T-helper 2 cell treated with Interferon-gamma antibody and Interleukin-4, amounts not matched to agents 100 ng/mL and 5 ng/mL, for 36 hours (primary cell): ENCODE measurements at regions not wholly inside any gene's neighbourhood (a gene's known extent, or its start where the extent isn't known, plus 50 kb on each side); places are given as distances from the start of the nearest gene placed in this dataset.
"Not testable (repeated sequence)": the region's sequence is repeated elsewhere in the genome, so short reads cannot be mapped to it uniquely, and the experiment has no call there.

Experiments
- intact Hi-C: fragments of 100-400 bp; cut with micrococcal nuclease; formaldehyde crosslinking; loops from one replicate; pipeline ENCODE4 v1.15.1; 2023

- intact Hi-C loops = no loop called here
Measured at GRCh38 chr5:6080930-6081726, 297.2 kb downstream of the MED10 start.

GRCh38 chr5:6080436-6080835, 297.9 kb downstream of the MED10 start:
- intact Hi-C loops = no loop called here

DNA sequence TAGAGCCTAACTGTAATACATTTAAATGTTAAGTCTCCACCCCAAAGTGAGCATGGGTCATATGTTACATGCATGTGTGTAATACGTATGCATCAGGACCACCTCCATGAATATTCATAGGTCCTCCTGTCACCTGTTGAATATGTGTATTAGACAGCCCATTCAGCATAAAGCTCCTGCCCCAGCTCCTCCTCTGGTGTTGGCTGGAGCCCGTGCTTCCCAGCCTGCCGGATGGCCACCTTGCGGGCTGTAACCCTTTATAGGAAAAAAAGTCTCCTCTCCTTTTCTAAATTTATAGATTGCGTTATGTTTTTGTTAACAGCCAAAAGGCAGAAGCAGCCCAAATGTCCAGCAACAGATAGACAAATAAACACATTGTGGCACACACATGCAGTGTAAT, 299.5 kb downstream of the MED10 start:
- intact Hi-C loops = no loop called here

GRCh38 chr5:6076341-6077239, 301.8 kb downstream of the MED10 start:
- intact Hi-C loops = no loop called here

DNA sequence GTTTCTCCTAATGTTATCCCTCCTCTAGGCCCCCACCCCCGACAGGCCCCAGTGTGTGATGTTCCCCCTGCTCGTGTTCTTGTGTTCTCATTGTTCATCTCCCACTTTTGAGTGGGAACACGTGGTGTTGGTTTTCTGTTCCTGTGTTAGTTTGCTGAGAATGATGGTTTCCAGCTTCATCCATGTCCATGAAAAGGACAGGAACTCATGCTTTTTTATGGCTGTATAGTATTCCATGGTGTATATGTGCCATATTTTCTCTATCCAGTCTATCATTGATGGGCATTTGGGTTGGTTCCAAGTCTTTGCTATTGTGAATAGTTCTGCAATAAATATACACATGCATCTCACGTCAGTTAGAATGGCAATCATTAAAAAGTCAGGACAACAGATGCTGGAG, 305.9 kb downstream of the MED10 start:
- intact Hi-C loops = not testable (repeated sequence)

DNA sequence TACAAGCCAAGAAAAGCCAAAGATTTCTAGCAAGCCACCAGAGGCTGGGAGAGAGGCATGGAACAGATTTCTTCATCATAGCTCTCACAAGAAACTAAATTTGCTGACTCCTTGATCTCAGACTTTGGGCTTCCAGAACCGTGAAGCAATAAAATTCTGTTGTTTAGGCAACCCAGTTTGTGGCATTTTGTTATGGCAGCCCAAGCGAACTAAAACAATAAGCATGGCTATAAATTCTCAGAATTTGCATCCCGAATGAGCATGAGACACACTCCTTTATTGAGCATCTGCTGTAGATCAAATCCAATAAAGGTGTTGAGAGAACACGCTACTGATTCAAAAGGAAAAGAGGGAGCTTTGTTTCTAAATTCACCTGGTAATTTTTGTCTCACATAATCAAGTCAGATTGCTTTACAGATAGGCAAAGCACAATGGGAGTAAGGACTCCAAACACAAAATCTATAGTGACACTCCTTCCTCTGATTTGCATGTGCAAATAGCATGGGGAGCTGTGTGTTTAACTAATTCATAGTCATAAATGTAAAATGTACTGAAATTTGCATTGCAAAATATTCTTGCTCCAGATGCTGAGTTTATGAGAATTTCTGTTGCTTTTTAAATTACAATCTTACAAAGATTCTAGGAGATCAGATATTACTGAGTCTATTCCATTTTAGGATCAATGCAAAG, 308.7 kb downstream of the MED10 start:
- intact Hi-C loops = no loop called here

DNA sequence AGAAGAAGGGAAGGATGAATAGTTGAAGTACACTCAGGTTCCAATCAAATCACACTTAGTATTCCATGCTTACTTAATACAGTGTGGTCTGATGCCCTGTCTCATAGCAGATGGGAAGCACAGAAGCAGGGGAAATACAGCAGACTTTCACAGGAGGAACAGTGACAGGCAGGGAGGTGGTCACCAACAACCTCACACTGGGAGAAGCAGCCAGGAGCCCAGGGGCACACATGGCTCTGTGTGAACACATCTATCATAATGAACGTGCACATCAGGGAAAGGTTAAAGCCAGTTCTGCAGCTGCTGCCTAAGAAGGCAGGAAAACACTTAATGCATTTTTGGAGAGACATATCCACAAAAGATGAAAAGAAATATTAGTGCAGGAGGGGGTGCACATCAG, 312.3 kb downstream of the MED10 start:
- intact Hi-C loops = no loop called here

DNA sequence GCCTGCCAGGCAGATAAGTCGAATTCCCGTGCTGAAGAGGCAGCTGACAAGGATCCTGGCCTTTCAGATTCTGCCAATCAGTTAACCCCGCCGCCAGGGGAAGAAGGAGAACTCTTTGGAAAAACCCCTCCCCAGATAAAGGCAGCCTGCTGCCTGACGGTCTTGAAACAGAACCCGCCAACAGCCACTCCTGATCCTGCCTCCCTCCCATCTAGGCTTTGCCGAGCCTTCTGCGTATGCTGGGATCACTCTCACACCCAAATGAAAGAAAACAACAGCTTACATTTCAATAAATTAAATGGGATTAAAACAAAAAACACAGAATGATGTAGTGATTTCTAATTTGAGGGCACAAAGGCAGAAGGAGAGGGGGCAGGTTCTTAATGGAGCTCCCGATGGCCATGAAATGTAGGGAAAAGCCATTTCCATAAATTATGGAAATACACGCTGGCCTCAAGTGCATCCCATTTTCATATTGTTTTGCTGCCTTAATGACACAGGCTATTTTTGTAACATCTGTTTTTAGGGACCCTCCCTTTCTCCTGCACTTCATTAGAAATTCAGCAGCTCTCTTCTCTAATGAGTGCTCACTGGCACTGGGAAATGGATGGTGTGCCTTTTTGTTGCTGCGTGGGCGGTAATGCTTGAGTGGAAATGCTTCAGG, 319.1 kb downstream of the MED10 start:
- intact Hi-C loops = no loop called here

DNA sequence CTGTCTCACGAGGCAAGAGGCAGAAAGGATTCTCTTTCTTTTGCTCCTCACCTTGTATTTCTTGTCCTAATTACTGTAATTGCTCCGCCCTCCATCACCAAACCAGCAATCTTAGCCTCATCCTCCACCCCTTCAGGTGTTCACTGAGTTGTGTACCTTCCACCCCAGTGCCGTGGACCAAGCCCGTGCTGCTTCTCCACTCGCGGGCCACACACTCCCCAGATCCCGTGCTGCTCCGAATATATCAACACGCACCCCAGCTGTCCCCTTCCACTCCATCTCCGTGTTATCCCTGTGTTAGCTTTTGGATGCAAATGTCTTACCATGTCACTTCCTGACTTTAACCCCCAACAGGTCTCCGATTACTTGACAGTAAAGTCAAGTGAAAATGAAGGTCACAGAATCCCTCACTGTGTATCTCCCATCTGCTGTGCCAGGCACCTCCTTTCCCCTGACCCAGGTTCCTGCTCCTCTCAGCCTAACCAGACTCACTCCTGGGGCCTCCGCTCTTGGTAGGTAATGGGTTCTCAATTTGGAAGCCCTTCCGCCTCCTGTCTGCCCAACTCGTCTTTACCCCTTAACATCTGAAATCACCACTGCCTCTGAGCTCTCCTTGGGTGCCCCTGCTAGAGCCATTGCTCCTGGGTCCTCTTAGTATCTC, 320.2 kb downstream of the MED10 start:
- intact Hi-C loops = no loop called here

DNA sequence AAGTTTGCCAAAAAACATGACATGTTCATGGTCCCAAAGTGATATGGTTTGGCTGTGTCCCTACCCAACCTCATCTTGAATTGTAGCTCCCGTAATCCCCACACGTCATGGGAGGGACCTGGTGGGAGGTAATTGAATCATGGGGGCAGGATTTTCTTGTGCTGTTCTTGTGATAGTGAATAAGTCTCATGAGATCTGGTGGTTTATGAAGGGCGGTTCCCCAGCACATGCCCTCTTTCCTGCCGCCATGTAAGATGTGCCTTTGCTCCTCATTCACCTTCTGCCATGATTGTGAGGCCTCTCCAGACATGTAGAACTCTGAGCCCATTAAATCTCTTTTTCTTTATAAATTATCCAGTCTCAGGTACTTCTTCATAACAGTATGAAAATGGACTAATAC, 322.1 kb downstream of the MED10 start:
- intact Hi-C loops = no loop called here

DNA sequence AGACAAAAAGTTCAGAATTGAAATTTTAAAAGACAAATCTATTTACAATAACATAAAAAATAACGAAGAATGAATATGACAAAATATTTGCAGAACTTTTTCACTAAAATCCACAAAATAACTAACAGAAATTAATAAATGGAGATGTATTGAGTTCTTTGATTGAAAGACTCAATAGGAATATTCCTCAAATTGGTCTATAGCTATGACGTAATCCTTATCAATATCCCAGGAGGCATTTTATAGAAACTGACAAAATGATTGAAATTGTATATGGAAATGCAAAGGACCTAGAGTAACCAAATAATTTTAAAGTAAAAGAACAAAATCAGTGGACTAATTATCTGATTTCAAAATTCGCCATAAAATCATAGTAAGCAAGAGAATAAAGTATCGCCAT, 328.7 kb downstream of the MED10 start:
- intact Hi-C loops = no loop called here

DNA sequence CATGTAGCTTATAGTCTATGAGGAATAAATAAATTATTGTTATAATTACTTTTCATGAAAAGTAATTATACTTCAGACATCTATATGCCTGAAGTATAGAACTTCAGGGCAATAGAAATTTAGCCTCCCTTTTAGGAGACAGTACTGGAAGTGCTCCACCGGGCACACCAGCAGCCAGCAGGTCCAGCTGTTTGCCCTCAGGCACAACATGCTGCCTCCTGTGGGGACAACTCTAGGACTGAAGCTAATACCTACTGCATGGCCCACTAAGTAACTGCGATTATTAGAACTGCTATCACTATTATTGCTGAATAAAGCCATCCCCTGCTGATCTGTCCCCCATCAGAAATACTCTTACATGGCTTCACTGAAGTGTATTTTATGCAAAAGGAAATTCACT, 329.6 kb downstream of the MED10 start:
- intact Hi-C loops = no loop called here

- intact Hi-C loops = no loop called here
Measured at GRCh38 chr5:6046296-6046967, 331.9 kb downstream of the MED10 start.

- intact Hi-C loops = no loop called here
Measured at GRCh38 chr5:6043491-6044310, 334.6 kb downstream of the MED10 start.

- intact Hi-C loops = no loop called here
Measured at GRCh38 chr5:6041977-6042550, 336.3 kb downstream of the MED10 start.

DNA sequence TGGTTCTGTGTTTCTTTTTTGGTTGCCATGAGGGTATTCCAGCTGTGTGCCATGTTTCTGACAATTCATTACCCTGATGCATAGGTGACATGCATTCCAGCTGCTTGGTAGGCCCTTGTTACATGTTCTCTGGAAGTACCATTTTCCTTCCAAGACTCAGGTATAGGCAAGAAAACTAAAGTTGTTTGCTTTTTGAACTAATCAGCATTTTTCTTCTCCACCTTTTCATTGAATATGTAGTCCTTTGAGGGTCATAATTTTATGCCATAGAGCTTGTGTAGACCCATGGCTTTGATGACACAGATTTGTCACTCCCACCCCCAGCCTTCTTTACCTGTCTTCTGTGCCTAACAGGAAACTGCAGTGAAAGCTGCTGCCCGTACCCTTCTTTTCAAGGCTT, 339.2 kb downstream of the MED10 start:
- intact Hi-C loops = no loop called here

- intact Hi-C loops = no loop called here
Measured at GRCh38 chr5:6036006-6036405, 342.3 kb downstream of the MED10 start.

GRCh38 chr5:6029811-6030271, 348.5 kb downstream of the MED10 start:
- intact Hi-C loops = no loop called here
